Smooth muscle cell (in vitro differentiated cells): ENCODE measurements at regions not wholly inside any gene's neighbourhood (a gene's known extent, or its start where the extent isn't known, plus 50 kb on each side); places are given as distances from the start of the nearest gene placed in this dataset.

ENCODE experiments used
- DNase-seq: peaks from one replicate; lab custom pipeline; 2025; ENCODE audit not compliant: unreplicated experiment; lab: John Stamatoyannopoulos, UW
- H2AFZ ChIP-seq: fragments of 200-600 bp; sonication (generic); 2 replicates; pipeline ENCODE4 v1.6.0; 2016; ENCODE audit warnings: antibody characterized with exemption, low read depth, mild to moderate bottlenecking
- H3F3A ChIP-seq: fragments of 200-600 bp; sonication (generic); 2 replicates; pipeline ENCODE4 v1.6.0; 2017; ENCODE audit warnings: antibody characterized with exemption, low read depth
- H3K27ac ChIP-seq: fragments of 200-600 bp; sonication (generic); 2 replicates; pipeline ENCODE4 v1.5.1; 2016; ENCODE audit warnings: low read depth, mild to moderate bottlenecking
- H3K27me3 ChIP-seq: fragments of 200-600 bp; sonication (generic); 2 replicates; pipeline ENCODE4 v1.6.1; 2016; ENCODE audit warnings: low read depth, mild to moderate bottlenecking
- H3K36me3 ChIP-seq: fragments of 200-600 bp; sonication (generic); 2 replicates; pipeline ENCODE4 v1.5.1; 2016; ENCODE audit warnings: low read depth
- H3K4me1 ChIP-seq: fragments of 200-600 bp; sonication (generic); 2 replicates; pipeline ENCODE4 v1.5.1; 2016; ENCODE audit warnings: low read depth
- H3K4me2 ChIP-seq: fragments of 200-600 bp; sonication (generic); 2 replicates; pipeline ENCODE4 v1.6.0; 2016; ENCODE audit warnings: mild to moderate bottlenecking
- H3K4me3 ChIP-seq: fragments of 200-600 bp; sonication (generic); 2 replicates; pipeline ENCODE4 v1.5.1; 2016; ENCODE audit warnings: mild to moderate bottlenecking
- H3K79me2 ChIP-seq: fragments of 200-600 bp; sonication (generic); 2 replicates; pipeline ENCODE4 v1.6.0; 2016; ENCODE audit warnings: low read depth, mild to moderate bottlenecking
- H3K9ac ChIP-seq: fragments of 200-600 bp; sonication (generic); 2 replicates; pipeline ENCODE4 v1.6.0; 2016; ENCODE audit warnings: low read depth
- H3K9me3 ChIP-seq: fragments of 200-600 bp; sonication (generic); replicated peaks from 2 replicates; pipeline ENCODE4 v1.5.1; 2016; ENCODE audit warnings: low read depth
- H4K20me1 ChIP-seq: fragments of 200-600 bp; sonication (generic); 2 replicates; pipeline ENCODE4 v1.6.0; 2016; ENCODE audit warnings: low read depth
- WGBS: methylation state at CpG from one replicate; pipeline ENCODE4 v1.1.7; 2016; ENCODE audit warnings: low lambda C conversion rate; 5-methylcytosine and 5-hydroxymethylcytosine counted together
- TF ChIP-seq, protein P1 (sequence below): fragments of 200-600 bp; sonication (generic); IDR thresholded peaks from 2 replicates; pipeline ENCODE4 v1.5.1; 2017; ENCODE audit warnings: borderline replicate concordance, mild to moderate bottlenecking, antibody characterized with exemption; ENCODE audit not compliant: insufficient read depth, poor library complexity, severe bottlenecking

DNA sequence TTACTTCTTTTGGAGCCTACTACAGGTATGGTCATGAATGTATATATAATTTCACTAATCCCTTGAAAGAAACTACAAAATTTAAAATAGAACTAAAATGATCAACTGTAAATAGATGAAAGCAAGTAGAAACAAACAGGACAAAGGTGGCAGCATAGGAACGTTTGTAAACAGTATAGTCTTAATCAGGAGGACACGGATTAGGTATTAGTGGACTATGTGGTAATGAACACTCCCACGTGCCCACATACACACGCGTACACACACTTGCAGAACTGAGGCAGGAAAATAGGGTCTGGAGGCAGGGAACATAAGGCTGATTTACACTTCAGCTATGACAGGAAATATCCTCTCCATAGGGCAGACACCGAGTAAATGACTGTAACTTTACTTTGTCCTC is 1397.8 kb downstream of the NCAM2 start:
- TF ChIP-seq, protein P1, sequence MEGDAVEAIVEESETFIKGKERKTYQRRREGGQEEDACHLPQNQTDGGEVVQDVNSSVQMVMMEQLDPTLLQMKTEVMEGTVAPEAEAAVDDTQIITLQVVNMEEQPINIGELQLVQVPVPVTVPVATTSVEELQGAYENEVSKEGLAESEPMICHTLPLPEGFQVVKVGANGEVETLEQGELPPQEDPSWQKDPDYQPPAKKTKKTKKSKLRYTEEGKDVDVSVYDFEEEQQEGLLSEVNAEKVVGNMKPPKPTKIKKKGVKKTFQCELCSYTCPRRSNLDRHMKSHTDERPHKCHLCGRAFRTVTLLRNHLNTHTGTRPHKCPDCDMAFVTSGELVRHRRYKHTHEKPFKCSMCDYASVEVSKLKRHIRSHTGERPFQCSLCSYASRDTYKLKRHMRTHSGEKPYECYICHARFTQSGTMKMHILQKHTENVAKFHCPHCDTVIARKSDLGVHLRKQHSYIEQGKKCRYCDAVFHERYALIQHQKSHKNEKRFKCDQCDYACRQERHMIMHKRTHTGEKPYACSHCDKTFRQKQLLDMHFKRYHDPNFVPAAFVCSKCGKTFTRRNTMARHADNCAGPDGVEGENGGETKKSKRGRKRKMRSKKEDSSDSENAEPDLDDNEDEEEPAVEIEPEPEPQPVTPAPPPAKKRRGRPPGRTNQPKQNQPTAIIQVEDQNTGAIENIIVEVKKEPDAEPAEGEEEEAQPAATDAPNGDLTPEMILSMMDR: no peak
- Histone ChIP-seq H4K20me1 (no peaks in the 10 kb centered on the region), H3K27ac (no peak overlapping the region), H3K36me3 (no peaks in the 10 kb centered on the region), H3K4me3 (no peak overlapping the region), H3K4me2 (no peak overlapping the region), H3K27me3 (no peaks in the 10 kb centered on the region), H3K9me3 (no peaks in the 10 kb centered on the region), H3K4me1 (no peaks in the 10 kb centered on the region), H2AFZ (no peak overlapping the region), H3F3A (no peaks in the 10 kb centered on the region), H3K9ac (no peak overlapping the region), H3K79me2 (no peaks in the 10 kb centered on the region)
- DNase-seq: no peak
- 86% methylated on average over 6 of the region's 6 CpGs for WGBS

DNA sequence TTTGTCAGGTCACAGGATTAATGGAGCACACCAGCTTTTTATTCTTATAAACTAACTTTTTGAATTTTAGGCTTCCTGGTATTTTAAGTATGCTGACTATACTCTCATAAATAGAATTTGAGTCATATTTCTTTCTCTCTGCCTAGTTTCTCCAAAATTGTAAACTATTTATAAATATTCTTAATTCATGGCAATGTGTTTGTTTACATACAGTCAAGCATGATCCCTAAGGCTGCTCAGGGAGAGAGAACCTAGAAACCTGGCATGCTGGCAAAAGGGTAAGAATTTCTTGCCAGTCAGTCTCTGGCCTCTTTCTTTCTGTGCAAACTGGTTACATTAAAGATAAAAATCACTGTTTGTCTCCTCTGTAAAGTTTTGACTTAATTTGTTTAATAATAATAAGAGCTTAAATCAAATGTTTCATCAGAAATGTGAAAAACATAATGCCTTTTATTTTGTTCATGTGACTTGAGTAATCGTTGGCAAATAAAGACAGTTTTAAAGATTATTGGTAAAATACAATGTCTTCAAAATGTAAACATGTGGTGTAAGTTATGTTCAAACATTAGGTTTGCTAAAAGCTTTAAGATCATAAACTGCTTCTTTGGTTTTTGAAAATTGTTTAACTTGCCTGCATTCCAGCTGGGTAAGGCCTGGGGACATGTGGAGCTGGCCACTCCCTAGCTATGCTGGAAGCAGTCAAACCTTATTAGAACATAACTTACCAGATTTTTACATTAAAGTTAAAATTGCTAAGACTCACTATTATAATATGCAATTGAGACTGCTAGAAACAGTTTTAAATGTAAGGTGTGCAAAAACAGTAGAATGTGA is 1401.7 kb downstream of the NCAM2 start:
- no peaks in the 10 kb centered on the region for H3K36me3 ChIP-seq
- no peak overlapping the region for H3K4me2 ChIP-seq
- 89% methylated on average over 1 of the region's 1 CpG for WGBS
- H3K27ac ChIP-seq: no peak overlapping the region
- no peaks in the 10 kb centered on the region for H4K20me1 ChIP-seq
- TF ChIP-seq, protein P1: no peak
- H3K4me1 ChIP-seq: no peaks in the 10 kb centered on the region
- no peaks in the 10 kb centered on the region for H3K79me2 ChIP-seq
- H2AFZ ChIP-seq: no peak overlapping the region
- H3F3A ChIP-seq: no peaks in the 10 kb centered on the region
- DNase-seq: no peak
- no peaks in the 10 kb centered on the region for H3K9me3 ChIP-seq
- H3K9ac ChIP-seq: no peak overlapping the region
- no peaks in the 10 kb centered on the region for H3K27me3 ChIP-seq
- H3K4me3 ChIP-seq: no peak overlapping the region

DNA sequence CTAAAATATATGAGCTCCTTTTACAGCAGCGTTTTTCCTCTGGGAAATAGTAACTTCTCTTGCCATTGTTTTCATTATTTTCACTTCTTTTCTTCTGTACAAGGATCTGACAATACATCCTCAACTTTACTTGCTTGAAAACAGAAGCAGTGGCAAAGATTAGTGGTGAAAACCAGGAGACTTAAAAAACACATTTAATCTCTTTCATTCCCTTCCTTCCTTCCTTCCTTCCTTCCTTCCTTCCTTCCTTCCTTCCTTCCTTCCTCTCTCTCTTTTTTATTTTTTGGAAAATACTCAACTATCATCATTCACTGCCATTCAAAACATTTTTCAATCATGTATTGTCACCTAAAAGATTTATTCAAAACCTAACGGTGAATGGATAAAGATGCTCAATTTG is 1411.4 kb downstream of the NCAM2 start:
- DNase-seq: no peak
- Histone ChIP-seq H3K27me3 (no peaks in the 10 kb centered on the region), H3K9ac (no peak overlapping the region), H3F3A (no peaks in the 10 kb centered on the region), H2AFZ (no peak overlapping the region), H3K4me2 (no peak overlapping the region), H3K79me2 (no peaks in the 10 kb centered on the region), H3K36me3 (no peaks in the 10 kb centered on the region), H4K20me1 (no peaks in the 10 kb centered on the region), H3K4me1 (no peaks in the 10 kb centered on the region), H3K4me3 (no peak overlapping the region), H3K9me3 (no peaks in the 10 kb centered on the region), H3K27ac (no peak overlapping the region)
- TF ChIP-seq, protein P1: no peak
- 81% methylated on average over 2 of the region's 2 CpGs for WGBS

DNA sequence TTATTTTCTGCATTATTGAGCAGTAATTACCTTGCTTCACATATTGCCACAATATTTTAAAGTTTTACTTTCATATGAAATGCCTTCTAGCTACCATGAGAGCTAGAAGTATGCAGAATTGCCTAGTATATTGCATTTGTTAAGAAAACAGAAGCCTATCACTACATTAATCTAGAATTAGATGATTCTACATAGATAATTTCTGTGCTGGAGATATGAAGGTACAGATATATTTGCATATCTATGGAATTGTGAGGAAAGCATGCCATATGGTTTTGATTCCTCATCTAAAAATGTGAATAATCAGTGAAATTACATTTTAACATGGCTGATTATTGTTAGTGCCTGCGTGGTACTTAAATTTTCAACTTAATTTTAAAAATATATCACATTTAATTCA is 1418.3 kb downstream of the NCAM2 start:
- no peak for DNase-seq
- TF ChIP-seq, protein P1: no peak
- Histone ChIP-seq H3K27ac (no peak overlapping the region), H3K4me1 (no peaks in the 10 kb centered on the region), H4K20me1 (no peaks in the 10 kb centered on the region), H3F3A (no peaks in the 10 kb centered on the region), H3K4me2 (no peak overlapping the region), H3K4me3 (no peak overlapping the region), H3K9ac (no peak overlapping the region), H2AFZ (no peak overlapping the region), H3K36me3 (no peaks in the 10 kb centered on the region), H3K79me2 (no peaks in the 10 kb centered on the region), H3K27me3 (no peaks in the 10 kb centered on the region), H3K9me3 (no peaks in the 10 kb centered on the region)
- 96% methylated on average over 1 of the region's 1 CpG for WGBS
